ENCODE measurements at regions not wholly inside any gene's neighbourhood (a gene's known extent, or its start where the extent isn't known, plus 50 kb on each side); places are given as distances from the start of the nearest gene placed in this dataset.

DNA sequence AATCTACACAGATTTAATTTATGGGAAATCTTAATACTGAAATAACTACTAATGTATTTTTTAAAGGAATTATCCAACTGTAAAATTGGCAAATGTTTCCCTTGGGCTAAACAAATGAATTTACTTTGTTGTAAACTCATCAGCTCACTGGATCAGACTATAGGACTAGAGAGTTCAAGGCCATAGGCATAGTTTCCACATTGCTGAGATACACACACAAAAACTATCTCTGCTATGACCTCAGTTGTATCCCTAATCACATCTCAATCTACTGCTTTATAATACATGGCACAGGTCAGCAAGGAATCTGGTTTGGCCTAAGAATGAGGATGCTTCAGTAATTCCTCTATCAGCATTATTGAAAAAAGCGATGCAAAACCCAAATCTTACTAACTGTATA, 101.1 kb upstream of the SLC39A10 start:
- TF ChIP-seq CTCF (conservative IDR thresholded peaks at IDR 0.05; ENCODE audit: low read depth, low read length) (no peak), EZH2phosphoT487 (IDR thresholded peaks at IDR 0.05; ENCODE audit: borderline replicate concordance, low read length) (no peak)
